Fibroblast of lung (primary cell): ENCODE measurements at regions not wholly inside any gene's neighbourhood (a gene's known extent, or its start where the extent isn't known, plus 50 kb on each side); places are given as distances from the start of the nearest gene placed in this dataset.
"Not testable (repeated sequence)": the region's sequence is repeated elsewhere in the genome, so short reads cannot be mapped to it uniquely, and the experiment has no call there.

Source experiments
- DNase-seq, 2 donors: peaks; one replicate each; pipeline versions ENCODE4 v3.0.0 to v3.0.0-alpha.2; 2010; ENCODE audit warnings: low read depth in 2 of 2
- H2AFZ ChIP-seq: 2 replicates; pipeline ENCODE4 v1.5.1; 2012; ENCODE audit warnings: low read length, control low read depth, inconsistent platforms
- H3K27ac ChIP-seq: 2 replicates; pipeline ENCODE4 v1.5.1; 2011; ENCODE audit warnings: low read length, control low read depth; ENCODE audit not compliant: insufficient read depth
- H3K27me3 ChIP-seq: 2 replicates; pipeline ENCODE4 v1.5.1; 2011; ENCODE audit warnings: mild to moderate bottlenecking, low read length; ENCODE audit not compliant: control insufficient read depth, insufficient read depth
- H3K36me3 ChIP-seq: 2 replicates; pipeline ENCODE4 v1.5.1; 2011; ENCODE audit warnings: low read length; ENCODE audit not compliant: control insufficient read depth, insufficient read depth
- H3K4me1 ChIP-seq: 2 replicates; pipeline ENCODE4 v1.5.1; 2011; ENCODE audit warnings: low read length; ENCODE audit not compliant: control insufficient read depth, insufficient read depth; ENCODE audit errors: extremely low read depth
- H3K4me2 ChIP-seq: 2 replicates; pipeline ENCODE4 v1.5.1; 2011; ENCODE audit warnings: low read length, control low read depth; ENCODE audit not compliant: insufficient read depth; ENCODE audit errors: extremely low read depth
- H3K4me3 ChIP-seq, 4 experiments: fragments of 200-600 bp in 1 of 4; sonication (generic) in 1 of 4; replicated peaks in 1 of 4; 2 replicates each; pipeline ENCODE4 v1.5.1; 2011 to 2016; ENCODE audit warnings: low read length in 4 of 4, low read depth in 3 of 4, mild to moderate bottlenecking in 3 of 4, control low read depth in 2 of 4, inconsistent platforms in 1 of 4, mixed read lengths in 1 of 4; ENCODE audit not compliant: insufficient read depth in 1 of 4; ENCODE audit errors: control extremely low read depth in 1 of 4
- H3K79me2 ChIP-seq: 2 replicates; pipeline ENCODE4 v1.5.1; 2012; ENCODE audit warnings: mild to moderate bottlenecking, low read length, inconsistent platforms; ENCODE audit not compliant: control insufficient read depth, insufficient read depth
- H3K9ac ChIP-seq: 2 replicates; pipeline ENCODE4 v1.5.1; 2011; ENCODE audit warnings: mild to moderate bottlenecking, low read length, control low read depth; ENCODE audit not compliant: insufficient read depth
- H3K9me3 ChIP-seq: 2 replicates; pipeline ENCODE4 v1.5.1; 2012; ENCODE audit warnings: low read depth, low read length; ENCODE audit not compliant: control insufficient read depth, insufficient read depth
- H4K20me1 ChIP-seq: 2 replicates; pipeline ENCODE4 v1.5.1; 2011; ENCODE audit warnings: low read length; ENCODE audit not compliant: control insufficient read depth, insufficient read depth; ENCODE audit errors: extremely low read depth
- EZH2 ChIP-seq: IDR thresholded peaks from 2 replicates; pipeline ENCODE4 v1.5.1; 2012; ENCODE audit warnings: low read length, control low read depth, mild to moderate bottlenecking; ENCODE audit errors: missing control alignments
- TF ChIP-seq, protein P1 (sequence below), 2 donors: IDR thresholded peaks in 1 of 2; conservative IDR thresholded peaks in 1 of 2; 1 replicate in 1 of 2; 2 replicates in 1 of 2; pipeline ENCODE4 v1.5.1; 2011 to 2012; ENCODE audit warnings: low read length in 2 of 2, control low read depth in 1 of 2, inconsistent platforms in 1 of 2, low read depth in 1 of 2, mild to moderate bottlenecking in 1 of 2

DNA sequence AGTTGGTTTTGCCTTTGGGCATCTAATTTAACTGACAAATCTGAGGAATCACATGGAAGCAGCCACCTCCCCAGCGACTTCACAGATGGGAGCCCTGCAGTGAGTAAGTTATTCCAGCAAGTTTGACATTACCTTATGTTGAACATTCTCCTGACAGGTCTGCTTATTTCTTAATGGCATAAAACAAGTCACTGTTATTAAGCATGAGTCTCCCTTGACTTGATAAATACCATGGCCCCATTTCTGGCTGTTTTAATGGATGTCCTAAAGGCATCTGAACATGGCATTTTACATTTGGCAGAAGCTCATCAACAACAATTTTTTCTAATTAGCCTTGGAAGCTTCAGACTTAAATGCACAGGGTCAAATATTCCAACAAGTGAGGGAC lies 92.6 kb upstream of the CREB1 start:
- DNase-seq = no peak
- no peak overlapping the region for H3K27ac ChIP-seq
- no peak overlapping the region for H3K4me3 ChIP-seq

DNA sequence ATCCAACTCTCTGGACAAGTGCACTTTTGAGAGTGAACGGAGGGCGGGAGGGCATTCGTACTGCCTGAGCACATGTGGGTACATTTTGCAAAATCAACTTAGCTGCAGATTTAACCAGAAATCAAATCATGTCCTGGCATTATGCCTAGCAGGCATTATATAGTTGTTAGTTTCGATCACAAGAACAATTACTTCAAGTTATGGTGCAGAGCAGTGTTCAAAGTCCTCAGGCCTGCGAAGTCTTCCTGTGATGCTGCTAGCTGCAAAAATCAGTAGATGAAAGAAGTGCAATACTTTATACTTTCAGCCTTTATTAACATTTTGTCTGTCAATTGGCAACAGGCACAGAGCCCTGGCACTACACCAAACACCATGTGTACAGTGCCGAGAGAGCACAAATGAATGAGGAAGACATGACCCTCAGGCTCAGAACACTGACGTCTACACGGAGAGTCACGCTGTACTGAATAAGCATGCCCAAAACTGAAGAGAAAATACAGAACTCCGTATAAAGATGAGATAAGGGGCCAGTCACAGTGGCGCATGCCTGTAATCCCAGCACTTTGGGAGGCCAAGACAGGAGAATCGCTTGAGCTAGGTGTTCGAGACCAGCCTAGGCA lies 92.1 kb upstream of the CREB1 start:
- DNase-seq = peak in 1 of 2 donors; percentile 29
- Histone ChIP-seq H3K79me2 (no peaks in the 10 kb centered on the region), H3K4me1 (no peaks in the 10 kb centered on the region), H3K27ac (no peak overlapping the region), H4K20me1 (no peaks in the 10 kb centered on the region), H3K36me3 (no peaks in the 10 kb centered on the region), H2AFZ (no peak overlapping the region), H3K9me3 (no peaks in the 10 kb centered on the region), H3K9ac (no peak overlapping the region), H3K4me2 (no peak overlapping the region), H3K4me3 (no peak overlapping the region), H3K27me3 (no peaks in the 10 kb centered on the region)
- TF ChIP-seq EZH2 = no peak
- TF ChIP-seq, protein P1, sequence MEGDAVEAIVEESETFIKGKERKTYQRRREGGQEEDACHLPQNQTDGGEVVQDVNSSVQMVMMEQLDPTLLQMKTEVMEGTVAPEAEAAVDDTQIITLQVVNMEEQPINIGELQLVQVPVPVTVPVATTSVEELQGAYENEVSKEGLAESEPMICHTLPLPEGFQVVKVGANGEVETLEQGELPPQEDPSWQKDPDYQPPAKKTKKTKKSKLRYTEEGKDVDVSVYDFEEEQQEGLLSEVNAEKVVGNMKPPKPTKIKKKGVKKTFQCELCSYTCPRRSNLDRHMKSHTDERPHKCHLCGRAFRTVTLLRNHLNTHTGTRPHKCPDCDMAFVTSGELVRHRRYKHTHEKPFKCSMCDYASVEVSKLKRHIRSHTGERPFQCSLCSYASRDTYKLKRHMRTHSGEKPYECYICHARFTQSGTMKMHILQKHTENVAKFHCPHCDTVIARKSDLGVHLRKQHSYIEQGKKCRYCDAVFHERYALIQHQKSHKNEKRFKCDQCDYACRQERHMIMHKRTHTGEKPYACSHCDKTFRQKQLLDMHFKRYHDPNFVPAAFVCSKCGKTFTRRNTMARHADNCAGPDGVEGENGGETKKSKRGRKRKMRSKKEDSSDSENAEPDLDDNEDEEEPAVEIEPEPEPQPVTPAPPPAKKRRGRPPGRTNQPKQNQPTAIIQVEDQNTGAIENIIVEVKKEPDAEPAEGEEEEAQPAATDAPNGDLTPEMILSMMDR (conservative IDR thresholded peaks at IDR 0.05 in 1 of 2, IDR thresholded peaks at IDR 0.05 in 1 of 2; ENCODE audit: low read depth in 1 of 2, low read length in 2 of 2) = no peak

More for the DNA sequence above, 92.6 kb upstream of the CREB1 start:
- no peaks in the 10 kb centered on the region for H3K9me3 ChIP-seq
- no peak overlapping the region for H3K4me2 ChIP-seq
- H4K20me1 ChIP-seq = no peaks in the 10 kb centered on the region
- no peaks in the 10 kb centered on the region for H3K36me3 ChIP-seq
- no peak overlapping the region for H3K9ac ChIP-seq
- no peaks in the 10 kb centered on the region for H3K79me2 ChIP-seq
- no peaks in the 10 kb centered on the region for H3K4me1 ChIP-seq
- H3K27me3 ChIP-seq = no peaks in the 10 kb centered on the region
- H2AFZ ChIP-seq = no peak overlapping the region
- TF ChIP-seq, protein P1 (conservative IDR thresholded peaks at IDR 0.05 in 1 of 2, IDR thresholded peaks at IDR 0.05 in 1 of 2; ENCODE audit: low read depth in 1 of 2, low read length in 2 of 2) = no peak
- TF ChIP-seq EZH2 = no peak

- Histone ChIP-seq H3K4me2 (no peak overlapping the region), H3K27ac (no peak overlapping the region), H3K36me3 (no peaks in the 10 kb centered on the region), H3K9ac (no peak overlapping the region), H3K4me1 (no peaks in the 10 kb centered on the region), H2AFZ (no peak overlapping the region), H3K4me3 (no peak overlapping the region), H3K9me3 (no peaks in the 10 kb centered on the region), H3K27me3 (no peaks in the 10 kb centered on the region), H3K79me2 (no peaks in the 10 kb centered on the region), H4K20me1 (no peaks in the 10 kb centered on the region)
- TF ChIP-seq EZH2 = no peak
- TF ChIP-seq, protein P1 (conservative IDR thresholded peaks at IDR 0.05 in 1 of 2, IDR thresholded peaks at IDR 0.05 in 1 of 2; ENCODE audit: low read depth in 1 of 2, low read length in 2 of 2) = no peak
- no peak for DNase-seq
Observed at GRCh38 chr2:207438414-207439126, 91.2 kb upstream of the CREB1 start.

DNA sequence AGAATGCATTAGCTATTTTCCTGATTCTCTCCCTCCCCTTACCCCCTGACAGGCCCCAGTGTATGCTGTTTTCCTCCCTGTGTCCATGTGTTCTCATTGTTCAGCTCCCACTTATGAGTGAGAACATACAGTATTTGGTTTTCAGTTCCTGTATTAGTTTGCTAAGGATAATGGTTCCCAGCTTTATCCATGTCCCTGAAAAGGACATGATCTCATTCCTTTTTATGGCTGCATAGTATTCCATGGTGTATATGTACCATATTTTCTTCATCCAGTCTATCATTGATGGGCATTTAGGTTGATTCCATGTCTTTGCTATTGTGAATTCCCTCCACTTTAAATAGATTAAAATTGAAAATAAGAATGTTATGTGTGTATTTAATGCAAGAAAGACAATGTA lies 89.9 kb upstream of the CREB1 start:
- not testable (repeated sequence) for H4K20me1 ChIP-seq, H3K27me3 ChIP-seq, H3K4me3 ChIP-seq, H3K9me3 ChIP-seq, H2AFZ ChIP-seq, H3K4me1 ChIP-seq, H3K79me2 ChIP-seq, H3K36me3 ChIP-seq, H3K9ac ChIP-seq, H3K4me2 ChIP-seq, DNase-seq, H3K27ac ChIP-seq
